ES-I3 (cell line): ENCODE measurements at regions not wholly inside any gene's neighbourhood (a gene's known extent, or its start where the extent isn't known, plus 50 kb on each side); places are given as distances from the start of the nearest gene placed in this dataset.

Experiments
- H3K36me3 ChIP-seq: 2 replicates; pipeline ENCODE4 v1.6.1; 2013; ENCODE audit warnings: mild to moderate bottlenecking, low read length, control low read depth, moderate library complexity; ENCODE audit not compliant: insufficient read depth
- H3K4me1 ChIP-seq: 2 replicates; pipeline ENCODE4 v1.6.1; 2013; ENCODE audit warnings: mild to moderate bottlenecking, control low read depth, low read length; ENCODE audit not compliant: insufficient read depth
- H3K9ac ChIP-seq: 2 replicates; pipeline ENCODE4 v1.6.1; 2013; ENCODE audit warnings: low read depth, mild to moderate bottlenecking, low read length, moderate library complexity
- H3K9me3 ChIP-seq: 2 replicates; pipeline ENCODE4 v1.6.1; 2013; ENCODE audit warnings: mild to moderate bottlenecking, low read length, moderate library complexity; ENCODE audit not compliant: control insufficient read depth, insufficient read depth

GRCh38 chr7:69176841-69177240, 421.4 kb upstream of the AUTS2 start:
- H3K36me3 ChIP-seq = no peaks in the 10 kb centered on the region
- H3K9me3 ChIP-seq = peaks cover 4% of the 10 kb centered on the region; the same call in 1 of the 2 replicates
- H3K4me1 ChIP-seq = no peaks in the 10 kb centered on the region

GRCh38 chr7:69177461-69177861, 420.8 kb upstream of the AUTS2 start:
- H3K9me3 ChIP-seq = peaks cover 4% of the 10 kb centered on the region; the same call in 1 of the 2 replicates
- H3K36me3 ChIP-seq = no peaks in the 10 kb centered on the region
- no peaks in the 10 kb centered on the region for H3K4me1 ChIP-seq
- no peak overlapping the region for H3K9ac ChIP-seq

More at GRCh38 chr7:69176841-69177240, 421.4 kb upstream of the AUTS2 start:
- H3K9ac ChIP-seq = no peak overlapping the region

GRCh38 chr7:69177941-69178494, 420.3 kb upstream of the AUTS2 start:
- Histone ChIP-seq H3K36me3 (no peaks in the 10 kb centered on the region), H3K9ac (no peak overlapping the region), H3K4me1 (no peaks in the 10 kb centered on the region), H3K9me3 (peaks cover 4% of the 10 kb centered on the region; the same call in 1 of the 2 replicates)

- Histone ChIP-seq H3K9me3 (0 out of 2 replicates have a peak, but pooled peaks cover 4% of the 10 kb centered on the region), H3K9ac (no peak overlapping the region), H3K36me3 (no peaks in the 10 kb centered on the region), H3K4me1 (no peaks in the 10 kb centered on the region)
Observed at GRCh38 chr7:69180662-69181061, 417.6 kb upstream of the AUTS2 start.

GRCh38 chr7:69182596-69183467, 415.4 kb upstream of the AUTS2 start:
- Histone ChIP-seq H3K36me3 (no peaks in the 10 kb centered on the region), H3K9me3 (no peaks in the 10 kb centered on the region), H3K9ac (no peak overlapping the region), H3K4me1 (no peaks in the 10 kb centered on the region)

- H3K9ac ChIP-seq = no peak overlapping the region
- H3K36me3 ChIP-seq = no peaks in the 10 kb centered on the region
- H3K9me3 ChIP-seq = no peaks in the 10 kb centered on the region
- H3K4me1 ChIP-seq = no peaks in the 10 kb centered on the region
Observed at GRCh38 chr7:69184339-69184738, 413.9 kb upstream of the AUTS2 start.

- Histone ChIP-seq H3K9me3 (no peaks in the 10 kb centered on the region), H3K4me1 (no peaks in the 10 kb centered on the region), H3K36me3 (no peaks in the 10 kb centered on the region), H3K9ac (no peak overlapping the region)
Observed at GRCh38 chr7:69185170-69185569, 413.1 kb upstream of the AUTS2 start.

GRCh38 chr7:69186974-69187373, 411.3 kb upstream of the AUTS2 start:
- Histone ChIP-seq H3K36me3 (no peaks in the 10 kb centered on the region), H3K9me3 (no peaks in the 10 kb centered on the region), H3K4me1 (no peaks in the 10 kb centered on the region), H3K9ac (no peak overlapping the region)

- H3K4me1 ChIP-seq = no peaks in the 10 kb centered on the region
- no peaks in the 10 kb centered on the region for H3K36me3 ChIP-seq
- H3K9ac ChIP-seq = no peak overlapping the region
- no peaks in the 10 kb centered on the region for H3K9me3 ChIP-seq
Observed at GRCh38 chr7:69187824-69188333, 410.4 kb upstream of the AUTS2 start.

GRCh38 chr7:69189406-69189805, 408.9 kb upstream of the AUTS2 start:
- Histone ChIP-seq H3K9ac (no peak overlapping the region), H3K9me3 (no peaks in the 10 kb centered on the region)

GRCh38 chr7:69190025-69190424, 408.2 kb upstream of the AUTS2 start:
- Histone ChIP-seq H3K9ac (no peak overlapping the region), H3K36me3 (no peaks in the 10 kb centered on the region), H3K9me3 (no peaks in the 10 kb centered on the region), H3K4me1 (no peaks in the 10 kb centered on the region)

More at GRCh38 chr7:69189406-69189805, 408.9 kb upstream of the AUTS2 start:
- H3K36me3 ChIP-seq = no peaks in the 10 kb centered on the region
- H3K4me1 ChIP-seq = no peaks in the 10 kb centered on the region

- H3K4me1 ChIP-seq = no peaks in the 10 kb centered on the region
- H3K9ac ChIP-seq = no peak overlapping the region
- H3K9me3 ChIP-seq = no peaks in the 10 kb centered on the region
- H3K36me3 ChIP-seq = no peaks in the 10 kb centered on the region
Observed at GRCh38 chr7:69190763-69191162, 407.5 kb upstream of the AUTS2 start.

GRCh38 chr7:69192134-69192533, 406.1 kb upstream of the AUTS2 start:
- Histone ChIP-seq H3K9ac (no peak overlapping the region), H3K36me3 (no peaks in the 10 kb centered on the region), H3K4me1 (no peaks in the 10 kb centered on the region), H3K9me3 (no peaks in the 10 kb centered on the region)

GRCh38 chr7:69193061-69193460, 405.2 kb upstream of the AUTS2 start:
- H3K4me1 ChIP-seq = no peaks in the 10 kb centered on the region
- H3K9ac ChIP-seq = no peak overlapping the region
- H3K36me3 ChIP-seq = no peaks in the 10 kb centered on the region
- H3K9me3 ChIP-seq = no peaks in the 10 kb centered on the region

- no peaks in the 10 kb centered on the region for H3K4me1 ChIP-seq
- 0 out of 2 replicates have a peak, but pooled peaks cover 2% of the 10 kb centered on the region for H3K9me3 ChIP-seq
- no peaks in the 10 kb centered on the region for H3K36me3 ChIP-seq
- H3K9ac ChIP-seq = no peak overlapping the region
Observed at GRCh38 chr7:69196593-69196992, 401.7 kb upstream of the AUTS2 start.
